ENCODE measurements at regions not wholly inside any gene's neighbourhood (a gene's known extent, or its start where the extent isn't known, plus 50 kb on each side); places are given as distances from the start of the nearest gene placed in this dataset.

DNA sequence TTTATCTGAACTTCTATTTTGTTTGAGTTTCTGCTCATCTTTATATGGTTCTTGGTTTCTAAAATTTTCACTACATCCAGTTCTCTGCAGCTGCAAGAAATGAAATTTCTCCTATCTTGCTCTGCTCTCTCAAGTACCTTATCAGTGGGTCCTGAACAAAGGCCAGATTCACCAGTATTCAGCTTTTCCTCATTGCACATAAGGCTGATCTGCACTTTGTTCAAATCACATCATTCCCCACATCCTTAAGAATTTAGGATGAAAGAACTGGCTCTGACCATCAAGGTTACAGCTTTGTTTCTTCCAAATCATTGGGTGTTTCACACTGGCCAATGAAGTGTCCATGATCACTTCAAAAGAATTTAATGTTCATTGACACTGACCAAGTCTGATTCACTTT, 211.4 kb downstream of the GRIN2B start:
- DNase-seq (ENCODE audit: low read depth in 2 of 3, low spot score in 2 of 3) = no peak

DNA sequence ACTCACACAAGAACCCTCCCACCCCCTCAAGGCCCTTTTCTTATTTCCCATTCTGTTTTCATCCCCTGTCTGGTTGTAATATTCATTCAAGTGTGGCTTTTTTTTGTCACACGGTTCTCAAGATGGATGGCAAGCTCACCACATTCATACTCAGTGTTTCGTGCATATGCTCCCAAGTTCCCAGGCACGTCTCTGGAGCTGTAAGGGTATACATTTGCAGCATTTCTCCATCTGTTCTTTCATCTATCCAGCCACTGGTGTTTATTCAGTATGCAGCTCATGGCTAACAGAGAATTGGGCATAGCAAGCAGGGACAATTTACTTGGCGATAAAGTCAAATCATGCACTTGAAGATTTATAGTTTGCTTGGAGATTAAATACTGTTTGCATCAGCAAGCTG, 212.1 kb downstream of the GRIN2B start:
- DNase-seq (ENCODE audit: low read depth in 2 of 3, low spot score in 2 of 3) = no peak

DNA sequence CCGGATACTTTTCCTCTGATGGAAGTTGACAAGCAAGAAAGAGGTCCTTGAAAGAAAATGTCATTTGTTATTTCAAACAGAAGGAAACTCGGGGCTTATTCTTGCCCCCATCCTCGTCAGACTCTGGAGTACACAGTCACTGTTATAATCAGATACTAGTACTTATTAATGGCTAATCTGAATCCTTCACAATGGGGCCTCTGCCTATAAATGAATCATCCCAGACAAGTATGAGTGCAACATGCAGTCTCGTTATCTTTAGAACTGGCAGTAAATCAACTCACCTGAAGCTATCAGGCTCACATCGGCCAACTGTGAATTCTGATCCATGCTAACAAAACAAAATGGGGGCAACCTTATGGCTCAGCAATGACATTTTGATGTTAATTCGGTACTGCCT, 216.7 kb downstream of the GRIN2B start:
- DNase-seq (ENCODE audit: low read depth in 2 of 3, low spot score in 2 of 3) = no peak

DNA sequence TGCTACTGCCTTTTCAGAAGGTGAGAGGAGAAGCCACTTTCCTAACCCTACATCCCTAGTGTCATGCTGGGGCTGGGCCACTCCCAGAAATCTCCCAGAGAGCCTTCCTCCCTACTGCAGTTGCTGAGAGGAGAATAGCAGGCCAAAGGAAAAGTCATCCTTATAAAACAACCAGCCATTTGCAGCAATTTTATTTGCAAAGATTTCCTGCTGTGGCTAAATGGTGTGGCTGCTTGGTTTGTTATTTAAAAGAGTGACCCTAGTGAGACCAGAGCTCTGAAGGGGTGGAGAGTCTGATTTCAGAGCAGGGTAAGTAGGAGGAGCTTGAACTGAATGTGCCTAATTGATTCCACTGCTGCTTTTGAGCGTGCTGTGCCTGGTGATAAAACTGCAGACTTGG, 232.0 kb downstream of the GRIN2B start:
- no peak for DNase-seq (ENCODE audit: low read depth in 2 of 3, low spot score in 2 of 3)

DNA sequence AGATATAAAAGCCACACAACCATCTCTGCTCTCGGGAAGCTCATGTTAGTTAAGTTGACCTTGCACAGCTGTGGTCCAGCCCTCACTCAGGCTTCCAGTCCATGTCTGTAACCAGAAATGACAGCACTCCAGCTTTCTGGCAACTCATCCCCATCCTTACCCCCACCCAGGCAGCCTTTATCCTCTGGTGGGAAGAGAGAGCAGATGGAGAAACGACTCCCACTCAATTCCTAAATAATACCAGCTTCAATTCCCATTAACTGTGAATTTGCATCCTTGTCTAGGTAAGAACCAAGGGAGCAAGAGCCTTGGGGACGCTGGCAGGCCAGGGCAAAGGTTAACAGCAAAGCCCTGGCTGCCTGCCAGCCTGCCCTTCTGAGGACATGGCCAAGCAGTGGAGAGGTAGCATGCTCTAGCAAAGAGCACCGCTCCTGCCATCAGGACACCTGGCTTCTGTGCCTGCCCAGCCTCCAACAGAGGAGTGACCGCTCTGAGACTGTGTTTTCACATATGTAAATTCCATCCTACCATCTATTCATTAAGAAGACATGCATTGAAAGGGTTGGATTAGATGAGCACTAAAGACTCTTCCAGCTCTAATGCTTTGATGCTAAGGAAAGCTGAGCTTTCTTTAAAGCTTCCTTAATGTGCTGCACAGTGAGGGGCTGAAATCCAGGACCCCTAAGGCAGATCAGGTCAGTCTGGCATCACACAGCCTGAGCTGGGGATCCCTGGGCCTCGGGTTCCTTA, 236.1 kb downstream of the GRIN2B start:
- DNase-seq (ENCODE audit: low read depth in 2 of 3, low spot score in 2 of 3) = no peak

DNA sequence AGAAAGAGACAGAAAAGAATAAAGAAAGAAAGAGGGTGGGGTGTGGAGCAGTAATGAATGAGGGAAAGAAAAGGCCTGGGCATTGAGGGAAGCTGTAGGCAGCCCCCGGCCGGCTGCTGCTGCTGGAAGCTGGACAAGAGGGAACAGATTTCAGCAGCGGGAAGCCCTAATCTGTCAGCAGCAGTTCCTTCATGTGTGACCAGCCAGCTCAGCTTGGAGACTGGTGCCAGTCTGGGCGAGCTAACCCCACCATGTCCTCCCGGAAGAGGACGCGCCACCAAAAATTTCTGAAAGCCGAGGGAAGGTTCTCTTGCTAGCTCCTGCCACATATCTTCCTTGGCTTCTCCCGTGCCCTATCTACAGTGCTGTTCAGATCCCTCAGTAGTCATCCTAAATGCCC, 236.8 kb downstream of the GRIN2B start:
- DNase-seq (ENCODE audit: low read depth in 2 of 3, low spot score in 2 of 3) = no peak

DNA sequence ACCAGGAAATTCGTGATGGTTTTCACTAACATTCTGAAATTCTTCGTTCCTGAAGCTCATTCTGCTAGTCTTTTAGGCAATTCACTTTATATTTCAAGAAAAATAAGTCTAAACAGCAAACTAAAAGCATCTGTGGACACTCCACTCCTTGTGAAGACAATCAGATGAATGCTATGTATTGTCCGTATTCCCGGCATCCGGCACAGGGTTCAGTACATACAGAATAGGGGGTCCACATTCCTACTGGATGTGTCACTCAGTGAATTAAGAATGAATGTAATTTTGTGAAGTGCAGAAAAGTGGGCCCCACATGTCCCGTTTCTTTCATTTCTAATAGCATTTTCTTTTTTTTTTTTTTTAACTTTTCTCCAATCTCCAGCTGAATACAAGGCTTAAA, 241.3 kb downstream of the GRIN2B start:
- DNase-seq (ENCODE audit: low read depth in 2 of 3, low spot score in 2 of 3) = no peak

DNA sequence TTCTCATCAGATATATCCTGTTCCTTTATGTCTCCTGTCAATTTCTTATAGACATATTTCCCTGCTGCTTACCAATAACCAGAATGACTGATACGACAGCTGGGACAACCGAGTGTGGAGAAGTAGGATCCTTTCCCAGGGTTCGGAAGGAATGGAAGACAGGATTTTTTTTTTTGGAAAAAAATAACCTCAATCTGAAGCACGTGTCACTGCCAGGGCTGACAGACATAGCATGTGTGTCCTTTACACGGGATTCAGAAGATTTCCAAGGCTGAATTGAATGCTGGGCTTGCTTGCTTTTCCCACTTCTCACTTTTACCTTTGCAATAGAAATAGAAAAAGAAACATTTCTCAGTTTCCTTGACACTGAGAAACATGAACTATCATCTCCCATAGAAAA, 245.7 kb downstream of the GRIN2B start:
- DNase-seq (ENCODE audit: low read depth in 2 of 3, low spot score in 2 of 3) = no peak

DNA sequence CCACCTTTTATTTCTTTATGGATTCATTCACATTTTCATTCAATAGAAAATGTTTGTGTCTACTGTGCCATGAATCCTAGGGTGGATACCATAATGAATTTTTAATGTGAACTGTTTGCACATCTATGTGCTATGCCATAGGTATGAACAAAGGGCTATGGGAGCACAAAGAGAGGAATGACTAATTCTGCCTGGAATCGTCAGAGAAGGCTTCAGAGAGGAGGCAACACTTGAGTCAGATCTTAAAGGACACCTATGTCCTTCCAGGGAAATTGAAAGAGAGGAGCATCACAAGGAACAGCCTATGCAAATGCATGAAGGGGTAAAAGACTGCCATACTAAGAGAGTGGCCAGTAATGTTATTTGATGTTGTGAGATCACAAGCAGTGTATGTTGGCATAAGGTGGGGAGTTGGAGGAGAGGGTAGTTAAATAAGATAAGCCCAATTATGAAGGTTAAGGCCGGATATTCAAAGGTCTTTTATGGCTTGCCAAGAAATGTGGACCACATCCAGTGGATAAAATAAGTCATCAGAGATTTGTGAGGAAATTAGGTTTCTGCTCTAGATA, 246.7 kb downstream of the GRIN2B start:
- no peak for DNase-seq (ENCODE audit: low read depth in 2 of 3, low spot score in 2 of 3)

DNA sequence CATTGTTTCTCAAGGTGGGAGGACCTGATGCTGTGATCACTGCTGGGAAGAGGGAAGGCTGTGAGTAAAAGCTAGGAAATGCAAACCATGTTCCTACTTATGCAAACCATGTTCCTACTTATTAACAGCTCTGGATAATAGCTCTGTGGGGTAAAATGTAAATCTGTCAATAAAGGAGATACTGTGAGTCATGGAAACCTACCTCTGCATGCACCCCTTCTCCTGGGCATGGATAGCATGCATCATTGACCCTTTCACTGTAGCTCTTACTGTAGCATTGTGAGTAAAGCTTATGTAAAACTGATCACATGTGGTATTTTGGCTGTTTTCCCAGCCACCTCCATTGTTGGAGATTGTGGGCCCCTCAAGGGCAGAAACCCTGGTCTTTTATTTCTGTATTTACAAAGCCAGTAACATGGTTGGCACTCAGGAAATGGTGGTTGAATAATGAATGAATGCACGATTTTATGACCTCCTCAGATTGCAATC, 253.7 kb downstream of the GRIN2B start:
- no peak for DNase-seq (ENCODE audit: low read depth in 2 of 3, low spot score in 2 of 3)

DNA sequence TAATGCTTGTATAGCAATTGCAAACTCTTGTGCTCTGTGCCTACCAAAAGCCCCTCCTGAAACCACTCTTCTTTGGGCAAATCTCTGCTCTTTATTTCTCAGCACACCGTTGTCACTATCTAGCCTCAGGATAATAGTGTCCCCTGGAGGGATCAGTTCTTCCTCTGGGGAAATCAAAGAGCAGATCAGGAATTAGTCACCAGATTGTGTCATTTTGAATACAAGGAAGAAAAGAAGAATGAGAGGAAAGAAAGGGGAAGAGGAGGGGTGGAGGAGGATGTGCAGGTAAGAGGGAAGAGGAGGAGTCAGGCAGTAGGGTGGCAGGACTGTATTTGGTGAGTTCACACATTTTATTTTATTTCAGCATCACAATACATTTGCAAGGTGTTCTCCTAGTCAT, 256.4 kb downstream of the GRIN2B start:
- no peak for DNase-seq (ENCODE audit: low read depth in 2 of 3, low spot score in 2 of 3)

DNA sequence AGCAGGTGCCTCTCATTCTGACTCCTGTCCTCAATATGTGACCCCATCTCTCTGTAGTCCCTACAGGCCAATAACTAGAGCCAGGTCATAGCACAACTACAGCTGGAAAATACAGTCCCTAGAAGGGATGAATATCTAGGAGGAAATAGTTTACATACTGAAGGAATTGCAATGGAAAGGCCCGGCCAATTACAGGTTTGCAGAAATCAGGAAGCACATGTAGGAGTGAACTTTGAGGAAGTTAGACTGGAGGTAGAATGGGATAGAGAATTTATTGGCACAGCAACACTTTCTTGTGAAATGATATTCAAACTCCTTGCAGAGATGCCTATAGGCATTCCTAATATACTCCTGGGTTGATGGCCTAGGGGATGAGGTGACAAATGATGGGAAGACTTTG, 257.3 kb downstream of the GRIN2B start:
- DNase-seq (ENCODE audit: low read depth in 2 of 3, low spot score in 2 of 3) = no peak

DNA sequence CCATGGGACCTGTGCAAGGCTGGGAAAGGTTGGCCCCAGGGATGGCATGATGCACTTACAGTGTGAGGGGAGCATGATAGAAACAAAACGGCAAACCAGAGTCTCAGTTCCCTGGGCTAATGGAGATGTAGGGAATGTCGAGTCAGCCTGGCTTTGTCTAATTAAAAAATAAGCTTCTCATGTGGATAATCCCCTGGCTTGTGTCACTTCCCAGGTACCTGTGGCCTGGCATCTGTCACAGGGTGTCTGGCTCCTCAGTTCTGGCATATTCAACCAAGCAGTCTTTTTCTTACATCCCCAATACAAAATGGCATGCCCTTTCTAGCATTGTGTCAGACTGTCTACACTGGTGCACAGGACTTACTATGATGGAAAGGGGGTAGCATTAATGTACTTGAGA, 261.4 kb downstream of the GRIN2B start:
- DNase-seq (ENCODE audit: low read depth in 2 of 3, low spot score in 2 of 3) = no peak

DNA sequence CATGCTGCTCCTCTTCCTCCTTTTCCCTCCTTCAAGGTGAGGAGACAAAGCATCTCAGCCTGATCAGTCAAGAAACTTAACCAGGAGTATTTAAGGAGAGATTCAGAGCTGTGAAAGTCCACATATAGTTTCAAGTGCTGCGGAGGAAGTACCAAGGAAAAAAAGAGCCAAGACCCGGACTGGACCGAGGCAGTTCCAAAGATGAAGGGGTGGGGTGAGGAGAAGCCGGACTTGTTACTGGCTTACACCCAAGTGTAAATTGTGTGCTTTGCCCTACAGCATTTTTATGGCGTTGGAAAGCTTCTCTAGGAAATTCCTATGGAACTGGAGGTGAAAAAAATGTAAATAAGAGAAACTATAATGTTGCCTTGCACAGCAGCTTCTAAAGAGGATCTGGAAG, 263.1 kb downstream of the GRIN2B start:
- no peak for DNase-seq (ENCODE audit: low read depth in 2 of 3, low spot score in 2 of 3)

DNA sequence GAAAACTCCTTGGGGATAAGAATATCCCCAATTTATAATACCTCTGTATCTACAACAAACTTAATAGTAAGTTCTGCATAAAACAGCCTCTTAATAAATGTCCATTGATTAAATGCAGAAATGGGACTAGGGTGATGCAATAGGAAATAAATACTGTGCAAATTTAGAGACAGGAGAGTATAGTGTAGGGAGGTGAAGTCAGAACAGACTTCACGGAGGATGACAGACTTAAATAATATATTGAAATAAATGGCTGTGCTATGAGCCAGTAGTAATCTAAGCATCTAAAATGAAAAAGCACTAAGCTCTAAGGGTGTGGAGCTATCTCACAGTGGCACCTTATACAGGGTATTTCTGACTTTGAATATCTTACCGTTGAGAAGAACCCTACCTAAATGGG, 265.3 kb downstream of the GRIN2B start:
- no peak for DNase-seq (ENCODE audit: low read depth in 2 of 3, low spot score in 2 of 3)

DNA sequence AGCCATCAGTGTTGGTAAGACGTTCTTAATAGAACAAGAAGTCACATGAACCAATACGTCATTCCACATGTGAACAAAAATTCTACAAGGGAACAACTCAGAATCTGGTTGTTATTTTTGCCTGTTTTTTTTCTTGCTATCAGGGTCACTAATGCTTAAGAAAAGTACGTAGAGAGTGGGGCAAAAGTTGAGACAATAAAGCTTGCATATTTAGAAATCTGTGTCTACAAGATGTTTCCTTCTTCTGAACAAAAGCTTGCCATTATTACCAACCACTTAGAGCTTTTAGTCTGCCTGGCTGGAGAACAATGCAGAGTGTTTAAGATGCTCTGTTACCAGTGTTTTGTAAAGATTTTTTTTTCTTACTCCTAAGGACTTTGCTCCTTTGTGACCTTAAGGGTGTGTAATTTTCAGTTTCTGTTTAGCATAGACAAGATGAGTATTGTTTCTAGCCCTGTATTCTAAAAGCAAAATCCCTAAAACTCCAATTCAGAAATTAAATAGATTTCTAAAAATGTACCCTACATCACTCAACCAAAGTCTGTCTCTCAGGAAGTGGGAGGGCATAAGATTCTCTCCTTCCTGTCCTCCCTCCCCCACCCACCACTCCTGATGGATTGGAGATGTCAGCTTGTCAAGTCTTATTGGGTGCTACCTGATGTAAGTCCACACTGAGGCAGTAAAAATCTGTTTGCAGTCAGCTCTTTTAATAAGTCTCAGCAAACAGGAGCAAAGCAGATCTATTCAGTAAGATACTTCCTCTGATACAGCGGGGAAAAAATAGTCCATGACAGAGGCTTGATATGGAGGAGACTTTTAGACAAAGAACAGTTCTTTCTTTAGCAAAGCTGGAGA, 267.6 kb downstream of the GRIN2B start:
- DNase-seq (ENCODE audit: low read depth in 2 of 3, low spot score in 2 of 3) = no peak

DNA sequence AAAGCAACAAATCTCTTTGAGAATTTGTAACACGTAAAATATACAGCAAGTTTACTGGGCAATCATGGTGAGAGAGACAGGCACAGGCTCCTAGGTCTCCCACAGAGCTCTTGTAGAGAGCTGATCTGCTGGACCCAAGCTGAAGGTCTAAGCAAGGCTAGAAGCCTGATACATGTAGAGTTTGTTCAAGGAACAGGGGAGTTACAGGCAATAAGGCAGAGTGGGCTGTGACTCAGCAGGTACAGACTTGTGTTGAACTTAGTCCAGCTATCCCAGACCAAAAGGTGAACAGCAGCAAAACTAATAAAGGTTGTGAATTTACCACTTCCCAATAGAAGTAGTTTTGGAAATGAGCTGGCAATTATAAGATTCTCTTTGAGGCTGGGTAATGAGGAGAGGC, 273.6 kb downstream of the GRIN2B start:
- DNase-seq (ENCODE audit: low read depth in 2 of 3, low spot score in 2 of 3) = no peak

DNA sequence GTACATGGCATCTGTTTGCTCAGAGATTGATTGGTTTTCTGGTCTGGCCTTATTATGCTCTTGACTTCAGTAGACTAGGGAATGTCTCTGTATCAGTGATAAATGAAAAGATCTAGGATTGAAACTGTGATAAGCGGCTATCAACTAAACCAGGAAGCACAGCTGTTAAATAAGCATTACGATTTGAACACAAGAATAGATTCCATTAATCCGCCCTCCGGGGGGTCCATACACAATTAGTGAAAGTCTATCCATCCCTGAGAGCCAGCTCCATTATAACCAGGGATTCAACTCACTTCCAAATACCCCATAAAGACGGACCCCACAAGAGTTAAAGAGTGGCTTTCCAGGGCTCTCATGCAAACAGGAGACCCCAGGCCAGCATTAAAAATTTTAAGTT, 279.0 kb downstream of the GRIN2B start:
- DNase-seq (ENCODE audit: low read depth in 2 of 3, low spot score in 2 of 3) = no peak

DNA sequence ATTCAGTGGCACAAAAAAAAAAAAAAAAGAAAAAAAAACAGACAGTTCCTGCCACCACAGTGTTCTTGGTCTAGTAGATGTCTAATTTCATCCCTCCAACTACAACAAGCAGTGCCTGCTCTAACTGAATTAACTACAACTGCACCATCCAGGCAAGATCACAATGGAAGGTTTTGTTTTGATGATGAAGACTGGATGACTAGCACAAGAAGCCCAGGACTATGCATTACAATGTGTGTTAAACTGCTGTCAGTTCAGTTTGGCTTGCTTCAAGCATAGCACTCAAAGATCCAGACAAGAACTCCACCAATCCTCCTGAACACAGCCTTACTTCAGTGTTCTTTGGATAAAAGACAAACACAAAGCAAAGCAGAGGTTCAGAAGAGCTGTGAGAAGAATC, 279.9 kb downstream of the GRIN2B start:
- DNase-seq (ENCODE audit: low read depth in 2 of 3, low spot score in 2 of 3) = no peak

DNA sequence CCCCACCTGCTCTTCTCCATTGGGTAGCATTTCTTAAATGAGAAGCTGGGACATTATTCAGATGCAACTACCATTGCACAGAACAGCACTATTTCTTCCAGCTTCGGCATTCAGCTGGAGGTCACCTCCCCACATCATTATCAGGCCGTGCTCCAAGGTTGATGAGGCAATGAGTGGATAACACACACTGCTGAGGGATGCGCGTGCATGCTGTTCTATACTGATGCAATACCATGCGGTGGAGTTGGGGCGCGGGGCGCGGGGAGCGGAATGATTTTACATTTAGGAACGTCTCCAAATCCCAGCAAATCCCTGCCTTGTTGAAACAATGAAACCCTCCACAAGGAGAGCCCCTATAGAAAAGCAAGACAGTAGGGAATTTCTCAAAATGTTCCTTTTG, 283.4 kb downstream of the GRIN2B start:
- DNase-seq (ENCODE audit: low read depth in 2 of 3, low spot score in 2 of 3) = no peak

DNA sequence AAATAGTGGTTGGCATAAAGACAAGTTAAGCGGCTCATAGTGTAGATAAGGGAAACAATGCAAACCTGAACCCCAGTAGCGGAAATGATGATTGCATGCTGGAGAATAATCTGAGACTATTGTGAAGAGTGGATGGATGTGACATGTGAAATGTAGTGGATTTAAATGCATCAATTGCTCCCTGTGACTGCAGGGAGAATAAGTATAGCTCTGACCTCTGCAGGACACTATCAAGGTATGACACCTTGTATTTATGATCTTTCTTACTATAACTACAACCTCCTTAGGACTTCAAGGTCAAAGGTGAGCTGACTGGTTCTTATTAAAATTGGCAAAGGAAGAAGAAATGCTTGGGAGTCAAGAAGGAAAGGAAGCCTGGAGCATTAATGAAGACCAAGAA, 285.6 kb downstream of the GRIN2B start:
- no peak for DNase-seq (ENCODE audit: low read depth in 2 of 3, low spot score in 2 of 3)

DNA sequence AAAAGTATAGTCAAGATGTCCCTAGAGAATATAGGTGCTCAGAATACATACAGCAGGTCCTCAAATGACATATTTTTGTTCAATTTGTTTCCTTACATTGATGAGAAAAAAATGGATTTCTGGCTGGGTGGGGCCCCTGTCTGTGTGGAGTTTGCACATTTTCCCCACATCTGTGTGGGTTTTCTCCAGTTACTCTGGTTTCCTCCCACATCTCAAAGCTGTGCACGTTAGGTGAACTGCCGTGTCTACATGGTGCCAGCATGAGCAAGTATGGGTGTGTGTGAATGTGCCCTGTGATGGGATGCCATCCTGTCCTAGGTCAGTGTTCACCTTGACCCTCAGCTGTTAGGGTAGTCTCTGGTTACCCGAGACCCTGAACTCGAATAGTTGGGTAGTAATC, 289.1 kb downstream of the GRIN2B start:
- DNase-seq (ENCODE audit: low read depth in 2 of 3, low spot score in 2 of 3) = no peak
